GM21529 (cell line): ENCODE measurements at regions not wholly inside any gene's neighbourhood (a gene's known extent, or its start where the extent isn't known, plus 50 kb on each side); places are given as distances from the start of the nearest gene placed in this dataset.
A peak's percentile ranks its signal among the peaks of the same experiment; 100 is the strongest.

ENCODE experiments used
- ATAC-seq: cut with Tn5 transposase; IDR thresholded peaks from one replicate; pipeline ENCODE4 v1.9.1; 2021; ENCODE audit not compliant: unreplicated experiment

GRCh38 chr1:173420330-173420806 lies 56.8 kb upstream of the PRDX6 start:
- peak; percentile 27 for ATAC-seq

DNA sequence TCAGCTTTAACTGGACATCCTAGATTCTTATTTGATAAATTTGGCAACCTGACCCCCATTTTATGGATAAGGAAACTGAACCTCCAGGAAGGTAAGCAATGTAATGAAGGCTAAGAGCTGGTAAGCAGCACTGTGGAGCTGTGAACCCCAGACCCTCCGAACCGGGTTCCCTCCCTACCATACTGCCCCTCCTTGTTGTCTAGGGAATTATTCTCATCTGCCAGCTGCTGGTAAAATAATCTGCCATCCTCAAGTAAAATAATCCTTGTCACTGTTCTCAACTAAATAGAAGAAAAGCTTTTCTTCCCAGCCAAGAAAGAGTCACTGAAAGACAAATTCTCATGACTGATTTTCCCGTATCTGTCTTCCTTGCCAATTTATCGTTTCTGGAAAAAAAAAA lies 55.8 kb upstream of the PRDX6 start:
- ATAC-seq: no peak

DNA sequence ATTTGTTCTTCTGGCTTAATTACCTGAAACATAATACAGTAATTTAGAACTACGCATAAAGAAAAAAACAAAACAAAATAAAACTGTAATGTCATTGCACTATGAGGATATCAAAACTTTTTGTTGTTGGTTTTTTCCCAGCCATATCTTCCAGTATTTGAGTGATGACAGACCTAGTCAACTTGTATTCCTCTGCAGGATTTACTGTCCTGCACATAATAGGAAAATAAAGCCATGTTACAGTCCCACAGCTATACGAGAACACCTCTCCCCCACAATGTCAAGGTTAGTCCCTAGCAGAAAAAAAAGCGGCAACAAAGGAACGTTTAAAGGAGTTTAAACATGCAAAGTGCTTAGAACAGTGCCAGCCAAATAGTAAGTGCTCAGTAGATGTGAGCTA lies 55.3 kb upstream of the PRDX6 start:
- no peak for ATAC-seq

DNA sequence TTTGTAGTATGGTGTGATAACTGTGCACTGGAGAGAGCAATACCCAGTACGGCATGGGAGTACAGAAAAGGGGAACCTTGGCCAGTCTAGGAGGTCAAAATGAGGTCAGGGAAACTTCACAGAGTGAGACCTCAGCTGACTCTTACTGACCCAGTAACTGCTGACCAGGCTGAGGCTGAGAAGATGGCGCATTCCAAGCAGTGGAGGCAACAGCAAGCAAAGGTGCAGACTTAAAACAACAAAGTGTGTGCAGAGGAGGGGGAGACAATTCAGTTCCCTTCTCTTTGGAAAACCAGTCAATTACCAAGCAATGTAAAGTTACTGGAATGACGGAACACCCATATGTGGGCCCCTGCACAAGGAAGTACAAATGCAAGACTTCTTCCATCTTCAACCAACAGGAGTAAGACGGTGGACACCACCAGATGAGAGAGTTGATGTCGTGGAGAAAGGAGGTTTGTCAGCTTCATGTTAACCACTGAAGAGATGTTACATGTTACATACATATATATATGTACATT lies 54.6 kb upstream of the PRDX6 start:
- no peak for ATAC-seq

GRCh38 chr1:173423291-173423690 lies 53.8 kb upstream of the PRDX6 start:
- no peak for ATAC-seq

DNA sequence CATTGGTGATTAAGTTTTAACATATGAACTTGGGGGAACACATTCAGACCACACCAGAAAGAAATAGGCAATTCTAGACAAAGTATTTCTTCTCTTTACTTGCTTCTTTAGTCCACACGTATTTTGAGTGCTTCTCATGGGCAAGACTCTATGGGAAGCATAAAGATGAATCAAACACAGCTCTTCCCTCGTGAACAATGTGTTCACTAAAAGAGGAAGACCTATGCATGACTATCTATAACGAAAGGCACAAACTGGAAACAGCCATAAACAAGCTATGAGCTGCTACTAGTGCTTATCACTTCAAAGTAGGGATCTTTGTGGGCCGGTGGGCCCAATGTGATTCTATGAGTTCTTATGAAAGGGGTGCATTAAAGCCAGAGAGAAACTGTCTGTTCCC lies 53.0 kb upstream of the PRDX6 start:
- ATAC-seq: no peak

- no peak for ATAC-seq
These were observed 52.2 kb upstream of the PRDX6 start for GRCh38 chr1:173424782-173425407.

GRCh38 chr1:173426057-173426456 lies 51.1 kb upstream of the PRDX6 start:
- no peak for ATAC-seq

DNA sequence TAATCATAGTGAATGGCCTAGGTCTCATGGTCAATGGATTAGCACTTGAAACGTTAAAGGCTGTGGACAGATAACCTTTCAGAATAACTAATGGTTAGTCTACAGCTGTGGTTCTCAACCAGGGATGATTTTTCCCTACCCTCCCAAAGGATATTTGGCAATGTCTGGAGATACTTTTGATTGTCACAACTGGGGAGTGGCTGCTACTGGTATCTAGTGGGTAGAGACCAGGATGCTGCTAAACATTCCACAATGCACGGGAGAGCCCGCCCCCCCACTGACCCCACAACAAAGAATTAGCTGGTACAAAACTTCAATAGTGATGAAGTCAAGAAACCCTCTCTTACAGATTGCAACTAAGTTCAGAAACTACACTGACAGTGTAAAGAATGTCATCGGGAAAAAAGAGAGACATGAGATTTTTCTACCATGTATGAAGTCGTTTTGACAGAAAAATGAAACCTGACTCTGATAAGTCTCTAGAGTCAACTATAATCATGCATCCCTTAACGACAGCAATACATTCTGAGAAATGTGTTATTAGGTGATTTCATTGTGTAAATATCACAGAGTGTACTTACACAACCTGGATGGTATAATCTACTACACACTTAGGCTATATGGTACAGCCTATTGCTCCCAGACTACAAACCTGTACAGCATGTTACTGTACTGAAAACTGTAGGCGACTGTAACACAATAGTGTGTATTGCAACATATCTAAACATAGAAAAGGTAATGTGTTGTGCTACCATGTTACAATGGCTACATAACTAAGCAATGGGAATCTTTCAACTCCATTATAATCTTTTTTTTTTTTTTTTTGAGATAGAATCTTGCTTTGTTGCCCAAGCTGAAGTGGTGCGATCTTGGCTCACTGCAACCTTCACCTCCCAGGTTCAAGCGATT lies 49.7 kb upstream of the PRDX6 start:
- ATAC-seq: no peak
